ENCODE measurements at regions not wholly inside any gene's neighbourhood (a gene's known extent, or its start where the extent isn't known, plus 50 kb on each side); places are given as distances from the start of the nearest gene placed in this dataset.

DNA sequence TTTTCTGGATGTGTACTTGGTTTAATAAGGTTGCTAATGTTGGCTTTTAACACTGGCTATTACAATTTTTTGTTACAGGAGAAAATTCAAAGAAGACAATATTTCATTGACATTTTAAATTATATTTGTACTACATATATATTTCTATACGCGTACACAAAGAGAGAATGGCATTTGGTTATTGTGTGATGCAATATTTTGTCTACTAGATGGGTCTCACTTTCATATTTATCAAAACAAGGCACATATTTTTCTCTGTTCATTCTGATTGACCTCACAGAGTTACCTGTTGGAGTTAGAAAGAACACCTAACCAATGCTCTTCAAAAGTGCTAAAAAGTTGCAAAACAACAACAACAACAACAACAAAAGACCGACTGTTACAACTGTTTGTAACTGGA, 50.2 kb upstream of the VGLL3 start:
- DNase-seq, result no peak
